IPS-18c (cell line): ENCODE measurements at regions not wholly inside any gene's neighbourhood (a gene's known extent, or its start where the extent isn't known, plus 50 kb on each side); places are given as distances from the start of the nearest gene placed in this dataset.
"Not testable (repeated sequence)": the region's sequence is repeated elsewhere in the genome, so short reads cannot be mapped to it uniquely, and the experiment has no call there.

Source experiments
- H3K4me3 ChIP-seq: 2 replicates; pipeline ENCODE4 v1.7.0; 2013; ENCODE audit warnings: low read depth, mild to moderate bottlenecking, low read length, moderate library complexity; ENCODE audit not compliant: insufficient read depth
- H3K9me3 ChIP-seq: one replicate; pipeline ENCODE4 v1.6.1; 2013; ENCODE audit warnings: mild to moderate bottlenecking, low read length, moderate library complexity; ENCODE audit not compliant: control insufficient read depth, insufficient read depth

GRCh38 chr2:175355246-175355645 is 173.7 kb upstream of the ATP5MC3 start:
- H3K4me3 ChIP-seq = no peak overlapping the region
- no peaks in the 10 kb centered on the region for H3K9me3 ChIP-seq

DNA sequence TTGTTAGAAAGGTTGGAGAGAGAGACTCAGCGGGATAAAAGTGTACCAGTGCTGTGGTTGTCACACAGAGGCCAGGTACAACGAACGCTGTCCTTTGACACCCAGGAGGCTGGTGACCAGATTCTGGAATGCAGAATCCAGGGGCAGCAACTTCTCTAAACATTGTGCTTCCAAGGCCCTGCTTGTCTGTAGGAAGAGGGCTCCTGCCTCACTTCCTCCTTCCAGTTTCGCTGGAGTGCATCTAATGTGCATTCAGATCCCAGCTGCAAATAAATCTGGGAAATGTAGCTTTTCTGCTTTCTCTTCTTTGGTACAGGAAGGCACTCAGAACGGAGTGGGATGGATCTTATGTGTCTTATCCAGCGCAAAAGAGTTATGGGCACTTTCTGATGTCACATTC is 171.8 kb upstream of the ATP5MC3 start:
- Histone ChIP-seq H3K9me3 (no peaks in the 10 kb centered on the region), H3K4me3 (no peak overlapping the region)

- no peak overlapping the region for H3K4me3 ChIP-seq
- no peaks in the 10 kb centered on the region for H3K9me3 ChIP-seq
Observed at GRCh38 chr2:175351512-175351911, 170.0 kb upstream of the ATP5MC3 start.

DNA sequence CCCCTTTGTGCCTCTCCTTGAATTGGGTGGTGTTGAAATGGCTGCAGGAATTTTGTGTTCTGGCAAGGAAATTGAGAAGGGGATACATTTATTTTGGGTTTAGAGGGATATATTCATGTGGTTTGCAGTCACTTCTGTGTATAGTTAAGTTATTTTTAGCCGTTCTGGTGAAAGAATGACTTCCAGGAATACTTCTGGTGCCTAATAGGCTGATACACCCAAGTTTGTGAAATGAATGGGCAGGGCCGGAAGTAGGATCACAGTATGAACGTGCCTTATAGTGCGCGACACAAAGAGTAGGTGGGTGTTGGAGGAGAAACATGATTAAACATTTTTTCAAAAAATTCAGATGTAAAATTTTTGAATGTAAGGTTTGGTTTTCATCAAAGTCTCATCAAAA is 168.6 kb upstream of the ATP5MC3 start:
- no peaks in the 10 kb centered on the region for H3K9me3 ChIP-seq

DNA sequence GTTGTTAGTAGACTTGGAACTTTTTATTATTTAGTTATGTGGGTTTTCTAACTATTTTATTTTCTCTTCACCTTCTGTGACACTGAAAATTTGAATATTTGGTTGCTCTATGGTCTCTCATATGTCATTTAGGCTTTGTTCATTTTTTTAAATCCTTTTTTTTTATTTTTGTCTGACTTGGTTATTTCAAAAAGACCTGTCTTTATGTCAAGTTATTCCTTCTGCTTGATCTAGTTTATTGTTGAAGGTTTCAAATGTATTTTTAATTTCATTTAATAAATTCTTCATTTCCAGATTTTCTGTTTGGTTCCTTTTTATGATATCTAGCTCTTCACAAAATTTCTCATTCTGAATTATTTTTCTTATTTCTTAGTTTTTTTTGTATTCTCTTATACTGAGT is 160.6 kb upstream of the ATP5MC3 start:
- no peak overlapping the region for H3K4me3 ChIP-seq
- H3K9me3 ChIP-seq = no peaks in the 10 kb centered on the region

More for the DNA sequence above, 168.6 kb upstream of the ATP5MC3 start:
- no peak overlapping the region for H3K4me3 ChIP-seq

DNA sequence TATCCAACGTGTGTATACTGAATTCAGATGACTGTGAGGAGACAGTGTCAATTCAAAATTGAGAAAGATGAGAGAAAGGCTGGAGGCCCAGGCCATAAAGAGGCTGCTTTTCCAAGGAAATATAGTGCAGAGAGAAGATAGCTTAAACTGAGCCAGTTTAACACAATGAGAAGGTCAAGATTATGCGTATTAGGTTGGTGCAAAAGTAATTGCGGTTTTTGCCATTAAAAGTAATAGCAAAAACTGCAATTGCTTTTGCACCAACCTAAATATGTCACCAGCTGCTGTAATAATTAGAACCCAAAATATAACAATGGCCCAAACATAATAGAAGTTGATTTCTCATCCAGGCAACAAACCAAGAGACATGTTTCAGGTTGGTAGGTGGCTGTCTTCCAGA is 148.7 kb upstream of the ATP5MC3 start:
- H3K4me3 ChIP-seq = no peak overlapping the region
- H3K9me3 ChIP-seq = peaks cover 9% of the 10 kb centered on the region

DNA sequence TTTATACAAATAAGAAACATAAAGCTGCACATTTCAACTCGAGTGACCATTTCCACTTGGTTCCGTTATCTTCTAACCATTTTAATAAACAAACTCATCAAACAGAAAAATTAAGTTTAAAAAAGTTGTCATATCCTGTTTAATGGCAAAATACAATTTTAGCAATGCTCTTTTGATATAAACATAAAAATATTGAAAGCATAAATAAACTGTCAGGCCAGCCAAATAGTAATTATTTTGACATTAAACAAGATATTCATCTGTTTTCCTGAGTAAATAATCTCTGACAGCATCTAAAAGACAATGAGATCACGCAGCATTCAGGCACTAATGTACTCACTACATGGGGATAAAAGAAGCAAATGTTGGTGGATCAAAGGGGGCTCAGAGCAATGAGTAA is 145.3 kb upstream of the ATP5MC3 start:
- H3K4me3 ChIP-seq = no peak overlapping the region

GRCh38 chr2:175326164-175326563 is 144.7 kb upstream of the ATP5MC3 start:
- not testable (repeated sequence) for H3K9me3 ChIP-seq, H3K4me3 ChIP-seq

More for the DNA sequence above, 145.3 kb upstream of the ATP5MC3 start:
- H3K9me3 ChIP-seq = peaks cover 9% of the 10 kb centered on the region

GRCh38 chr2:175323162-175323561 is 141.7 kb upstream of the ATP5MC3 start:
- Histone ChIP-seq H3K9me3 (peaks cover 9% of the 10 kb centered on the region), H3K4me3 (no peak overlapping the region)

DNA sequence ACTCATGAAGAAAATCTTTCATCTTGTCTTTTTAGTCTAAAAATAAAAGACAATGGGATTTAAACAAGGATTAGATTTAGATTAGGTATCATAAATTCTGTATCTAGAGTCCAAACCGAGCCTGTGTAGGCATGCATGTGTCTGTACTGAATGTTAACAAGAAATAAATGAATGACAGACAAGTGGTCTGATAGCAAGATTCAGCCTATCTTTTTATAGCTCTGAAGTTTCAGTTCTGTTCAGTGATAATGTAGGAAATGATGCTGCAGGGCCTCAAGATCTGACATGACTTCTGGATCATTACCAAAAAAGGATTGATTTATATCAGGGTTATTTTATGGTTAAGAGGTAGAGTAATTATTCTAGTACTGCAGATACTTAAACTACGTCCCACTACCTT is 137.0 kb upstream of the ATP5MC3 start:
- no peak overlapping the region for H3K4me3 ChIP-seq
- no peaks in the 10 kb centered on the region for H3K9me3 ChIP-seq

DNA sequence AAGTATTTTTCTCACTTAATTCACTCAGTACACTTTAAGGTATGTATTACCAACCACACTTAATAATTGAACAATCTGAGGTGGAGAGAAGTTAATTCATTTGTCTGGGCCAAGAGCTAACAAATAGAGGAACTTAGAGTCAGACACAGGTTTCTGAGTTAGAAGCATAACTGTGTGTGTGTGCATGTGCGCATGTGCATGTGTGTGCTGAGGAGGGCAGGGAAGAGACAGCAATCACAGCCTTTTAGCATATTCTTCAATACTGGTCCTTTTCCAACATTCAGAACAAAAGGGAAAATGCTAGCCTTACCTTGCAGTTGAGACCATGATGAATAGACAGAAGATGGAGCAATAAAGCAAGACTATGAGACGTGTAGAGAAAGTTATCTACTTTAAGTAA is 136.2 kb upstream of the ATP5MC3 start:
- Histone ChIP-seq H3K4me3 (no peak overlapping the region), H3K9me3 (no peaks in the 10 kb centered on the region)

DNA sequence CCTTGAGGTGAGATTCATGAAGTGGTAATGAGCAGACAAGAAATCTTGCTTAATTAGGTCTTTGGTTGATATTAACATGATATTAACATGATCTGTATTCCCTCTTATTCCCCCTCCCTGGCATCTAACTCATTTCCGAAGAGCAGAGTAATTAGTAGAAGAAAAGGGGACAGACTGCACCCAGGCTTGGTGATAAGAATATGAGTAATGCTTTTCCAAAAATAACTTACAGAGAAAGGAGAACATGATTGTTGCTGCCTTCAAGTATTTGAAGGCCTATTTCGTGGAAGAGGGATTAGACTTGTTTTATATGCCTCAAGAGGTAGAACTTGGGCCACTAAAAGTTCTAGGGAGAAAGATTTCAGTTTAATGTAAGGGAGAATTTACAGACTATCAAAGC is 130.6 kb upstream of the ATP5MC3 start:
- Histone ChIP-seq H3K9me3 (no peaks in the 10 kb centered on the region), H3K4me3 (no peak overlapping the region)

- no peak overlapping the region for H3K4me3 ChIP-seq
- no peaks in the 10 kb centered on the region for H3K9me3 ChIP-seq
Observed at GRCh38 chr2:175310813-175311504, 129.4 kb upstream of the ATP5MC3 start.

DNA sequence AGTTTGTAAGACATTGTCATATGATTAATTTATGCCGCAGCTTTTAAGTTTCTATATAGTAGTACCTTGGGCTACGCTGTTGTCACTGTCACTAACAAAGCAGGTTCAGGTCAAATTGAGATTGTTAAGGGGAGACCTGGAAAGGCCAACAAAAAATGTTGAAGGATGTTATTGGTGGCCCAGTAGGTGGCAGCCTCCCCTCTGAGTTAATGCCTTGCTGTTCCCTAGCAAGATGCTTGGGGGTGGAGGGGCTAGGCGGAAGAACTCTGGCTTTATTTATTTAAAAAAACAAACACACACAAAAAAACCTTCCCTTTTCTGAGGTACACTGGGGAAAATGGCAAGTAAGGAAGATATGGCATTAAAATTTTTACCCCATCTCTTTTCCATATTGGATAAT is 128.3 kb upstream of the ATP5MC3 start:
- no peak overlapping the region for H3K4me3 ChIP-seq
- H3K9me3 ChIP-seq = no peaks in the 10 kb centered on the region

- no peak overlapping the region for H3K4me3 ChIP-seq
- no peaks in the 10 kb centered on the region for H3K9me3 ChIP-seq
Observed at GRCh38 chr2:175308005-175308404, 126.5 kb upstream of the ATP5MC3 start.

DNA sequence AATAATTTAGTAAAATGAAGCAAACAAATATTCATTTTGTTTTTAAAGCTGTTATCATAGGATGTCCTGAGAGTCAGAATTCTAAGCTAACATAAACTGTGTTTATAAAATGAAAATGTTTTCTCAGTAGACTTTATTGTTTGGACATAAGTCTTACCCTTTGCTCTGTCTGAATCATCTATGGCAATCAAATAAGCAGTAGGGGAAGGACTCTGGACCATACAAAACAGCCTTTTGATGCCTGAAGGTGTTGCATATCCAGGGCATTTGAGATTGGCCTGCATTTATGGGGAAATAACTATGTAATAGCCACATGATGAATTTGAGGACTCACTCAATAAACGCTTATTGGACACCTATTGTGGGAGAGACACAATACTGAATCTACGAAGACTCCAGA is 123.0 kb upstream of the ATP5MC3 start:
- H3K4me3 ChIP-seq = no peak overlapping the region
- no peaks in the 10 kb centered on the region for H3K9me3 ChIP-seq

GRCh38 chr2:175293776-175294175 is 112.3 kb upstream of the ATP5MC3 start:
- no peaks in the 10 kb centered on the region for H3K9me3 ChIP-seq
- H3K4me3 ChIP-seq = no peak overlapping the region

DNA sequence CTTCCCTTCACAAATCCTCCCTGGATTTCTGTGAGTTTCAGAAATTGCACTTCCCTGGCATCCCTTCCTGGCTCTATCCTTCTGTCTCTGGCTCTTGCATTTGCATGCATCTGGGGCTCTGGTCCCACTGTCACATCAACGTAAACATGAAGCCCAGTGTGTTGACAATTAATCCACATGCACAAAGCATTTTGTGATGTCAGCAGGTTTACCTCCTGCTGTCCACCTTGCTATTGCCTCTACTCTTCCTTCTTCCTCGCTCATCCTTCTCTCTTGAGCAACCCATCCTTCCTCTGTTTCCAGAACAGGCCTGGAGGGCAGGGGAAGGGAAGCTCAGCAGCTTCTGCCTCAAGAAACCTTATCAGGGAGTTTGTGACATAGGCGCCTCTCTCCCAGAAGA is 111.7 kb upstream of the ATP5MC3 start:
- H3K4me3 ChIP-seq = no peak overlapping the region
- H3K9me3 ChIP-seq = no peaks in the 10 kb centered on the region

- Histone ChIP-seq H3K9me3 (no peaks in the 10 kb centered on the region), H3K4me3 (no peak overlapping the region)
Observed at GRCh38 chr2:175282886-175283285, 101.4 kb upstream of the ATP5MC3 start.
